SK-N-SH treated with all-trans-retinoic acid at 6 μM for 48 hours (cell line): ENCODE measurements at regions not wholly inside any gene's neighbourhood (a gene's known extent, or its start where the extent isn't known, plus 50 kb on each side); places are given as distances from the start of the nearest gene placed in this dataset.

Experiments
- ATAC-seq: fragments of 200-7000 bp; cut with Tn5 transposase; 3 replicates; pipeline ENCODE4 v1.9.1; 2020; ENCODE audit warnings: mild to moderate bottlenecking, moderate library complexity
- ARNTL ChIP-seq: fragments of 450-650 bp; formaldehyde crosslinking; IDR thresholded peaks from 2 replicates; pipeline ENCODE4 v1.5.0; 2020; ENCODE audit warnings: low read depth, mild to moderate bottlenecking, moderate library complexity, borderline replicate concordance
- BACH2 ChIP-seq: fragments of 250-450 bp; sonication (Bioruptor Pico); IDR thresholded peaks from 2 replicates; pipeline ENCODE4 v1.9.0; 2021; ENCODE audit warnings: mild to moderate bottlenecking, borderline replicate concordance
- CSDC2 ChIP-seq: fragments of 250-450 bp; sonication (Bioruptor Pico); IDR thresholded peaks from 2 replicates; pipeline ENCODE4 v1.5.0; 2020; ENCODE audit warnings: mild to moderate bottlenecking, moderate library complexity
- ESRRG ChIP-seq: fragments of 250-450 bp; sonication (Bioruptor Pico); IDR thresholded peaks from 2 replicates; pipeline ENCODE4 v1.6.1; 2021; ENCODE audit warnings: mild to moderate bottlenecking
- GLIS3 ChIP-seq: fragments of 250-450 bp; sonication (Bioruptor Pico); IDR thresholded peaks from 2 replicates; pipeline ENCODE4 v1.5.0; 2020; ENCODE audit warnings: mild to moderate bottlenecking, moderate library complexity
- ISL1 ChIP-seq: fragments of 250-450 bp; sonication (Bioruptor Pico); IDR thresholded peaks from 2 replicates; pipeline ENCODE4 v2.1.2; 2022; ENCODE audit warnings: mild to moderate bottlenecking, moderate library complexity
- OSR1 ChIP-seq: fragments of 250-450 bp; sonication (Bioruptor Pico); IDR thresholded peaks from 2 replicates; pipeline ENCODE4 v1.8.0; 2022; ENCODE audit warnings: moderate library complexity, mild to moderate bottlenecking, inconsistent platforms
- PPARA ChIP-seq: fragments of 250-450 bp; sonication (Bioruptor Pico); IDR thresholded peaks from 2 replicates; pipeline ENCODE4 v1.5.0; 2020; ENCODE audit warnings: mild to moderate bottlenecking, borderline replicate concordance
- RARB ChIP-seq: fragments of 250-450 bp; sonication (Bioruptor Pico); IDR thresholded peaks from 2 replicates; pipeline ENCODE4 v1.8.0; 2021; ENCODE audit warnings: mild to moderate bottlenecking, moderate library complexity
- SNAI2 ChIP-seq: fragments of 250-450 bp; sonication (Bioruptor Pico); IDR thresholded peaks from 2 replicates; pipeline ENCODE4 v1.5.0; 2020; ENCODE audit warnings: mild to moderate bottlenecking, moderate library complexity
- TCF4 ChIP-seq: fragments of 250-450 bp; sonication (Bioruptor Pico); IDR thresholded peaks from 2 replicates; pipeline ENCODE4 v1.8.0; 2021; ENCODE audit warnings: mild to moderate bottlenecking, moderate library complexity, borderline replicate concordance
- TOX ChIP-seq: fragments of 250-450 bp; sonication (Bioruptor Pico); IDR thresholded peaks from 2 replicates; pipeline ENCODE4 v1.8.0; 2021; ENCODE audit warnings: mild to moderate bottlenecking, moderate library complexity, borderline replicate concordance
- ZFP3 ChIP-seq: fragments of 250-450 bp; sonication (Bioruptor Pico); IDR thresholded peaks from 2 replicates; pipeline ENCODE4 v1.5.0; 2020; ENCODE audit warnings: mild to moderate bottlenecking, moderate library complexity
- ZFP30 ChIP-seq: fragments of 450-650 bp; formaldehyde crosslinking; IDR thresholded peaks from 2 replicates; pipeline ENCODE4 v1.5.0; 2022; ENCODE audit warnings: mild to moderate bottlenecking, moderate library complexity
- ZNF70 ChIP-seq: fragments of 450-650 bp; formaldehyde crosslinking; IDR thresholded peaks from 2 replicates; pipeline ENCODE4 v1.5.0; 2020; ENCODE audit warnings: mild to moderate bottlenecking, moderate library complexity
- ZNF8 ChIP-seq: fragments of 450-650 bp; formaldehyde crosslinking; IDR thresholded peaks from 2 replicates; pipeline ENCODE4 v1.5.0; 2020; ENCODE audit warnings: mild to moderate bottlenecking, moderate library complexity
- TF ChIP-seq, protein P1 (sequence below): fragments of 250-450 bp; sonication (Bioruptor Pico); IDR thresholded peaks from 2 replicates; pipeline ENCODE4 v1.8.0; 2020; ENCODE audit warnings: mild to moderate bottlenecking, moderate library complexity, borderline replicate concordance
- TF ChIP-seq, protein P2 (sequence below): fragments of 250-450 bp; sonication (Bioruptor Pico); IDR thresholded peaks from 2 replicates; pipeline ENCODE4 v1.5.1; 2021; ENCODE audit warnings: mild to moderate bottlenecking, moderate library complexity
- TF ChIP-seq, protein P3 (sequence below): fragments of 250-450 bp; sonication (Bioruptor Pico); IDR thresholded peaks from 2 replicates; pipeline ENCODE4 v1.5.0; 2020; ENCODE audit warnings: mild to moderate bottlenecking, moderate library complexity

DNA sequence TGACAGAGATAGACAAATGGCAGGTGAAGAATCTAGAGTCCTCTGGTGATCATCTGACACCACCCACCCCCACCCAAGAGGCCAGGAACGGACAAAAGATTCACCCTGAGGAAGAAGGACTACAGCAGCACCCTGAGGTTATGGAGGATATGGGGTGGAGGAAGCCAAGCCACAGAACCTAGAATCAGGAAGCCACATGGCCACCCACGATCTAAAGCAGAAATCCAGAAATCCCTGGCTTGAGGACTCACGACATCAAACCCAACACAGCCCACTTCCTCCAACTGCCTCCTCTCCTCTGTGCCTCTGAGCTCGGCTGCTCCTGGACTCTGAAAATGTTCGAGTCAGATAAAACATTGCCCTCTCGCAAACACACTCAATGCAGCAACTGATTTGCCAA, 364.3 kb downstream of the SHANK2 start:
- ATAC-seq: no peak
- TF ChIP-seq, protein P1, sequence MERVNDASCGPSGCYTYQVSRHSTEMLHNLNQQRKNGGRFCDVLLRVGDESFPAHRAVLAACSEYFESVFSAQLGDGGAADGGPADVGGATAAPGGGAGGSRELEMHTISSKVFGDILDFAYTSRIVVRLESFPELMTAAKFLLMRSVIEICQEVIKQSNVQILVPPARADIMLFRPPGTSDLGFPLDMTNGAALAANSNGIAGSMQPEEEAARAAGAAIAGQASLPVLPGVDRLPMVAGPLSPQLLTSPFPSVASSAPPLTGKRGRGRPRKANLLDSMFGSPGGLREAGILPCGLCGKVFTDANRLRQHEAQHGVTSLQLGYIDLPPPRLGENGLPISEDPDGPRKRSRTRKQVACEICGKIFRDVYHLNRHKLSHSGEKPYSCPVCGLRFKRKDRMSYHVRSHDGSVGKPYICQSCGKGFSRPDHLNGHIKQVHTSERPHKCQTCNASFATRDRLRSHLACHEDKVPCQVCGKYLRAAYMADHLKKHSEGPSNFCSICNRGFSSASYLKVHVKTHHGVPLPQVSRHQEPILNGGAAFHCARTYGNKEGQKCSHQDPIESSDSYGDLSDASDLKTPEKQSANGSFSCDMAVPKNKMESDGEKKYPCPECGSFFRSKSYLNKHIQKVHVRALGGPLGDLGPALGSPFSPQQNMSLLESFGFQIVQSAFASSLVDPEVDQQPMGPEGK (CRISPR knock-in tag): no peak
- TF ChIP-seq, protein P2, sequence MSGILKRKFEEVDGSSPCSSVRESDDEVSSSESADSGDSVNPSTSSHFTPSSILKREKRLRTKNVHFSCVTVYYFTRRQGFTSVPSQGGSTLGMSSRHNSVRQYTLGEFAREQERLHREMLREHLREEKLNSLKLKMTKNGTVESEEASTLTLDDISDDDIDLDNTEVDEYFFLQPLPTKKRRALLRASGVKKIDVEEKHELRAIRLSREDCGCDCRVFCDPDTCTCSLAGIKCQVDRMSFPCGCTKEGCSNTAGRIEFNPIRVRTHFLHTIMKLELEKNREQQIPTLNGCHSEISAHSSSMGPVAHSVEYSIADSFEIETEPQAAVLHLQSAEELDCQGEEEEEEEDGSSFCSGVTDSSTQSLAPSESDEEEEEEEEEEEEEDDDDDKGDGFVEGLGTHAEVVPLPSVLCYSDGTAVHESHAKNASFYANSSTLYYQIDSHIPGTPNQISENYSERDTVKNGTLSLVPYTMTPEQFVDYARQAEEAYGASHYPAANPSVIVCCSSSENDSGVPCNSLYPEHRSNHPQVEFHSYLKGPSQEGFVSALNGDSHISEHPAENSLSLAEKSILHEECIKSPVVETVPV (CRISPR knock-in tag): no peak
- TF ChIP-seq, all 23 proteins: peak for 0

DNA sequence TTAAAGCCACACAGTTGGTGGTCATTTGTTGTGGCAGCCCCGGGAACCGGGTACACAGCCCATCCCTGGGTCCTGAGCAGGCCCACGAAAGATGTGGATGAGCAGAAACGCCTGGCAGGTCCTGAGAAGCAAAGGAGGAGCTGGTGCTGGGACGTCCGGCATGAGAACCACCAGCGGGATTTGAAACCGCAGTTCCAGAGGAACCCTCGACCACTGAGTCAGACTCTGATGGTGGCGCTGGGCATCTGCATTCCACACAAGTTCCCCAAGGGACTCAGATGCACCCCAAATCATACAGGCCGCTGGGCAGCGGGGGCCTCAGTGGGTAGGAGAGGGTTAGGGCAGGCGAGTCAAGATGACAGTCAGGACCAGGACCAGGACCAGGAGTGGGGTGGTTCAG, 363.0 kb downstream of the SHANK2 start:
- ATAC-seq: no peak
- TF ChIP-seq, protein P1 (CRISPR knock-in tag): no peak
- TF ChIP-seq ZFP30 (CRISPR knock-in tag) (no peak), ZFP3 (CRISPR knock-in tag) (no peak), ESRRG (CRISPR knock-in tag) (no peak), SNAI2 (no peak), ZNF8 (no peak), TCF4 (CRISPR knock-in tag) (no peak)

DNA sequence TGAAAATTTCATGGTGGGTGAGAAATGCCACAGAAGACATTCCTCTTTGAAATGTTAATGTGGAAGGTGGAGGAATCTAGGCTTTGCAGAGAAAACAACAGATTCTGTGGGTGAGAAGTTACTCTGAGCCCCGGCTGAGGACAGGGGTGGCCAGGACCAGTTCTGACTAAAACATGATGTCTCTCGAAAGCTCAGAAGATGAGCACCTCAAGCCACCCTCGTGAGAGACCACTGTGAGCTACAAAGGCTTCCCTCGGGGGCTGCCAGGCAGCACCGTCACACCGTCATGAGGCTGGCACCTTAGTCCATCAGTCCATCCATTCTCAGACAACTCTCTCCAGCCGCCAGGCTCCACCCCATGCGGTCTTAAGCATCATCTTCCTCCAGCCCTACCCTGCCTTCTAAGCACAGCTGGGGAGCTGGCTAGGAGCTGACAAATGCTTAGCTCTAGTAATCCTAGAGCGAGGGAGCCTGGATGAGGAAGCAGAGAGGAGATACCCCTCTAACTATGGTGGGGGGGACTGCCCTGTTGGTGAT, 360.5 kb downstream of the SHANK2 start:
- no peak for TF ChIP-seq ZFP30 (CRISPR knock-in tag)
- no peak for ATAC-seq

DNA sequence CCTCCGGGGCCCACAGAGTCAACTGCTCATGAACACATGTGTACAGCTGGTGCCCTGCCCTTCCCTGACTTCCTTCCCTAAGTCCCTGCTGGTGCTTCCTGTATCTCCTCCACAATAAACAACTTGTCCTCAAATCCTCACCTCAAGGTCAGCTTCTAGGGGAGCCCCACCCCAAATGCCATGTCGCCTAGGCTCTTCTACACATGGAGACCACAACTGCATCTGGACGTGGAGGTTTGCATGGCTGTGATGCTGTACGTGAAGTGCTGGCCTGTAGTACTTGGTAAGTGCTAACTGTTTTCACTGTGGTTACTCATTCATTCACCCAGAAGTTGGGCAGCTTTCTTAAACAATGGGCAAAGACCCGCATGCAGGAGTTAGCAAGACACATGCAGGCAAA, 359.5 kb downstream of the SHANK2 start:
- TF ChIP-seq ZNF70 (CRISPR knock-in tag) (no peak), ARNTL (no peak), SNAI2 (no peak), RARB (no peak), TCF4 (CRISPR knock-in tag) (no peak), ESRRG (CRISPR knock-in tag) (no peak), OSR1 (no peak), ZFP30 (CRISPR knock-in tag) (no peak), PPARA (CRISPR knock-in tag) (no peak), GLIS3 (no peak), CSDC2 (CRISPR knock-in tag) (no peak), ISL1 (no peak), BACH2 (CRISPR knock-in tag) (no peak), TOX (CRISPR knock-in tag) (no peak)
- TF ChIP-seq, protein P1 (CRISPR knock-in tag): no peak
- TF ChIP-seq, protein P2 (CRISPR knock-in tag): no peak
- TF ChIP-seq, protein P3, sequence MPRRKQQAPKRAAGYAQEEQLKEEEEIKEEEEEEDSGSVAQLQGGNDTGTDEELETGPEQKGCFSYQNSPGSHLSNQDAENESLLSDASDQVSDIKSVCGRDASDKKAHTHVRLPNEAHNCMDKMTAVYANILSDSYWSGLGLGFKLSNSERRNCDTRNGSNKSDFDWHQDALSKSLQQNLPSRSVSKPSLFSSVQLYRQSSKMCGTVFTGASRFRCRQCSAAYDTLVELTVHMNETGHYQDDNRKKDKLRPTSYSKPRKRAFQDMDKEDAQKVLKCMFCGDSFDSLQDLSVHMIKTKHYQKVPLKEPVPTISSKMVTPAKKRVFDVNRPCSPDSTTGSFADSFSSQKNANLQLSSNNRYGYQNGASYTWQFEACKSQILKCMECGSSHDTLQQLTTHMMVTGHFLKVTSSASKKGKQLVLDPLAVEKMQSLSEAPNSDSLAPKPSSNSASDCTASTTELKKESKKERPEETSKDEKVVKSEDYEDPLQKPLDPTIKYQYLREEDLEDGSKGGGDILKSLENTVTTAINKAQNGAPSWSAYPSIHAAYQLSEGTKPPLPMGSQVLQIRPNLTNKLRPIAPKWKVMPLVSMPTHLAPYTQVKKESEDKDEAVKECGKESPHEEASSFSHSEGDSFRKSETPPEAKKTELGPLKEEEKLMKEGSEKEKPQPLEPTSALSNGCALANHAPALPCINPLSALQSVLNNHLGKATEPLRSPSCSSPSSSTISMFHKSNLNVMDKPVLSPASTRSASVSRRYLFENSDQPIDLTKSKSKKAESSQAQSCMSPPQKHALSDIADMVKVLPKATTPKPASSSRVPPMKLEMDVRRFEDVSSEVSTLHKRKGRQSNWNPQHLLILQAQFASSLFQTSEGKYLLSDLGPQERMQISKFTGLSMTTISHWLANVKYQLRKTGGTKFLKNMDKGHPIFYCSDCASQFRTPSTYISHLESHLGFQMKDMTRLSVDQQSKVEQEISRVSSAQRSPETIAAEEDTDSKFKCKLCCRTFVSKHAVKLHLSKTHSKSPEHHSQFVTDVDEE (CRISPR knock-in tag): no peak
- ATAC-seq: no peak
